ENCODE measurements at regions not wholly inside any gene's neighbourhood (a gene's known extent, or its start where the extent isn't known, plus 50 kb on each side); places are given as distances from the start of the nearest gene placed in this dataset.

GRCh38 chr2:42987112-42987922, 194.9 kb upstream of the HAAO start:
- TF ChIP-seq, protein P1, sequence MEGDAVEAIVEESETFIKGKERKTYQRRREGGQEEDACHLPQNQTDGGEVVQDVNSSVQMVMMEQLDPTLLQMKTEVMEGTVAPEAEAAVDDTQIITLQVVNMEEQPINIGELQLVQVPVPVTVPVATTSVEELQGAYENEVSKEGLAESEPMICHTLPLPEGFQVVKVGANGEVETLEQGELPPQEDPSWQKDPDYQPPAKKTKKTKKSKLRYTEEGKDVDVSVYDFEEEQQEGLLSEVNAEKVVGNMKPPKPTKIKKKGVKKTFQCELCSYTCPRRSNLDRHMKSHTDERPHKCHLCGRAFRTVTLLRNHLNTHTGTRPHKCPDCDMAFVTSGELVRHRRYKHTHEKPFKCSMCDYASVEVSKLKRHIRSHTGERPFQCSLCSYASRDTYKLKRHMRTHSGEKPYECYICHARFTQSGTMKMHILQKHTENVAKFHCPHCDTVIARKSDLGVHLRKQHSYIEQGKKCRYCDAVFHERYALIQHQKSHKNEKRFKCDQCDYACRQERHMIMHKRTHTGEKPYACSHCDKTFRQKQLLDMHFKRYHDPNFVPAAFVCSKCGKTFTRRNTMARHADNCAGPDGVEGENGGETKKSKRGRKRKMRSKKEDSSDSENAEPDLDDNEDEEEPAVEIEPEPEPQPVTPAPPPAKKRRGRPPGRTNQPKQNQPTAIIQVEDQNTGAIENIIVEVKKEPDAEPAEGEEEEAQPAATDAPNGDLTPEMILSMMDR (IDR thresholded peaks at IDR 0.05): no peak

GRCh38 chr2:42984617-42985016, 192.2 kb upstream of the HAAO start:
- TF ChIP-seq, protein P1 (IDR thresholded peaks at IDR 0.05): no peak

GRCh38 chr2:42984081-42984480, 191.7 kb upstream of the HAAO start:
- TF ChIP-seq, protein P1 (IDR thresholded peaks at IDR 0.05): no peak

- TF ChIP-seq, protein P1 (IDR thresholded peaks at IDR 0.05): no peak
Measured at GRCh38 chr2:42980764-42981416, 188.5 kb upstream of the HAAO start.

DNA sequence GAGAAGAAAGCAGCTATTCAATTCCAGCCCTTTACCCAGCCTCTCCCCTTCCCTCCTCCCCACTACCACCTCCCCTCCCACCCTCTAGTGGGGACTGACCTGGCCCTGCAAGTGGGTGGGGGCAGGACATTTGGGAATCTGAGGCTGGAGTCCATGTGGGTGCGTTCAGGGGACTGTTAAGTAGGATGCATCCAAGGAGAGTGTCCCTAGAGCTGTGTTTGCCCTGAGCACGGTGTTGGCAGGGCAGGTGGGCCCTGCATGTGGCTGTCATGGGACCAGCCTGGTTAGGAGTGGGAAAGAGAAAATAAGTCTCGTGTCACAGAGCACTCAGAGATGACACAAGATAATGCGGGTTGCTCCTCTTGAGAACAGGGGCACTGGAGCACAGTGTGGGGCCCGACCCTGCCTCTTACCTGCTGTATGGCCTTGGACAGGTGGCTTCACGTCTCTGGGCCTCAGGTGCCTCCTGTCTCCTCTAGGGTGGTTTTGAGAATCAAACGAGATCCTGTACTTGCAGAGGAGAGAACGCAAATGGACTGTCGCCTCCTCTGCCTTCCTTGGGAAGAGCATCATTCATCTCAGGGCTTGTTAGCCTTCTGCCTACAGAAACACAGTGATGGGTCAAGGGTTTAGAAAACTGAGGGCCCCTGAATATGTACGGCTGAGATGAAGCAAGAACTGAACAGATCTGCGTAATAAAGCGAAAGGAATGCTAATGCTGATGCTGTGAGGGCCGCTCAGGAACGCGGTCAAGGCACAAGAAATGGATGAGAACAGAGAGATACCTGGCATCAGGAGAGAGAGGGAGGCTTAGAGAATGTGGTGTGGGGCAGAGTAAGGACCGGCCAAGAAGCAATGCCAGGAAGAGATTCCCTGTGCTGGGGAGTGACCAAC, 187.7 kb upstream of the HAAO start:
- TF ChIP-seq, protein P1 (IDR thresholded peaks at IDR 0.05): no peak

- TF ChIP-seq, protein P1 (IDR thresholded peaks at IDR 0.05): no peak
Measured at GRCh38 chr2:42979416-42979869, 187.1 kb upstream of the HAAO start.

DNA sequence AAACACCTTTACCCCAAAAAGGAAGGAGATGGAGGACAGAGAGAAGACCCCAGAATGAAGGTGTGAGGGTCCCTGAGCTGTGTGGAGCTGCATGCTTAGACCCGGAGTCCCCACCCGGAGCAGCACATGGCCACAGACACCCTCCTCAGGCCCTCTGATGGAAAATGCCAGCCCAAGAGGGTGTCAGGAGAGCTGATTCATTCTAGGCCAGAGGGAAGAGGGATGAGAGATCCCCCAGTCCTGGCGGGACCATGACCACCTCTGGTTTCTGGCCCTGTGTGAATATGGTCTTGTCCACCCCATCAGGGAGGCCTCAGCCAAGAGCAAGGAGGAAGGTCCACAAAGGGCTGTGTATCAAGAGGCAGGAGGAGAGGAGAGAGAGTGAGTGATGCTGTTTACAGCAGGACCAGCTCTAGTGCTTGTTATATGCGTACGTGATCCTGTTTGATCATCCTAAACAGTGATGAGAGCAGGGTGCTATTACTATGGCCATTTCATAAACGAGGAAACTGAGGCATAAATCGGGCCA, 186.6 kb upstream of the HAAO start:
- TF ChIP-seq, protein P1 (IDR thresholded peaks at IDR 0.05): no peak

Measured in LNCAP (cell line).